HG02981 (cell line): ENCODE measurements at regions not wholly inside any gene's neighbourhood (a gene's known extent, or its start where the extent isn't known, plus 50 kb on each side); places are given as distances from the start of the nearest gene placed in this dataset.
"Not testable (repeated sequence)": the region's sequence is repeated elsewhere in the genome, so short reads cannot be mapped to it uniquely, and the experiment has no call there.

Experiments used
- ATAC-seq: cut with Tn5 transposase; IDR thresholded peaks from one replicate; pipeline ENCODE4 v1.9.1; 2021; ENCODE audit warnings: mild to moderate bottlenecking, moderate library complexity; ENCODE audit not compliant: unreplicated experiment

DNA sequence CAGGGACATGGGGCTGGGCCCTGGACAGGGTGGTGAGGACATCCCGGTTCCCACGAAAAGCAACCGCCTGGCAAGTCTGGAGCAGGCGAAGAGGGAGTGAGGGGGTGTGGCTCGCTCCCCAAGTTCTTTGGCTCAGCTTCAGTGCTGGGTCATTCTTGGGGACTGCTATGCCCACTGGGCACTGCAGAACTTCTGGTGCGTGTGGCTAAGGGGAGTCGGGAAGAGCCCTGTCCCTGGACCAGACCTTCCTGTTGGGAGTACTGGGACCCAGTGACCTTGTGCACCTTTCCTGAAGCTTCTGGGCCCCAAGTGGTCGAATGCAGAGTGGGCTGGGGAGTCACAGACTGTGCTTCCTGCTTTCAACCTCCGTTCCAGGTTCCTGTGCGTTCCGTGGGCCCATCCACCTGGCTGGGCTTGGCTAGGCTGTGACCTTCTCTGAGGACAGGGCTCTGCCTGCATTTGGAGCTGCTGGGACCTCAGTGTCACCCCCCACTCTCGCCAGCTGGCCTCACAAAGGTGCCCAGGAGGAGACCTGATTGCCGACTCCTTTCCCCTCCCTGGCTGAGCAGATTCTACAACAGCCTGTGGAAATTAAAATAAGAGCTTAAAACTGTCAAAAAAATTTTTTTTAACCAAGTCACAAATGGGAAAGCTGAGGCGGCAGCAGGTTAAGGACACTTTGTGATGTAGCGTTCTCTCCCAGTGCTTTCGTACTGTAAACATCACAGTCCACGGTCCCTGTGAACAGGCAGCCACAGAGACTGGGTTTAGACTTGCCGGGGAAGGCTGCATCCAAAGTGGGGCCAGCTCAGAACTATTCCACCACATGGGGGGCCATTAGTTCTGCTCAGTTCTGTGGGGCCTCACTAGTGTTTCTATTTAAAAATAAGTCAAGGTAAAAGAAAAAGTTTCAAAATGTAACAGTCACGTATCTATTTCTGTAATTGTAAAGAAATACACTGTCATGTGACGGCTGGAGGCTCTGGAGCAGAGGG lies 63.8 kb upstream of the WNT7B start:
- no peak for ATAC-seq

DNA sequence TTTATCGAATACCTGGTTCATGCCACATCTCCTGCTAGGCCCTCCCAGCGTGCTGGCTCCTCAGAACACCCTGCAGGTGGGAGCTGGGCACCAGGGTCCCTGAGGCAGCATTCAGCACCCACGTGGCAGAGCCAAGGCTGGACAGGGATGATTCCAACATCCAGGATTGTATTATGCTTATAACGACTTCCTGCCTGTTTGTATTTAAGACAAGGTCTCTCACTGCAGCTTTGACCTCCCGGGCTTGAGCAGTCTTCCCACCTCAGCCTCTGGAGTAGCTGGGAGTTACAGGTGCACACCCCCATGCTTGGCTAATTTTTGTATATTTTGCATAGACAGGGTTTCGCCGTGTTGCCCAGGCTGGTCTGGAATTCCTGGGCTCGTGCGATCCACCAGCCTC lies 64.7 kb upstream of the WNT7B start:
- ATAC-seq = no peak

DNA sequence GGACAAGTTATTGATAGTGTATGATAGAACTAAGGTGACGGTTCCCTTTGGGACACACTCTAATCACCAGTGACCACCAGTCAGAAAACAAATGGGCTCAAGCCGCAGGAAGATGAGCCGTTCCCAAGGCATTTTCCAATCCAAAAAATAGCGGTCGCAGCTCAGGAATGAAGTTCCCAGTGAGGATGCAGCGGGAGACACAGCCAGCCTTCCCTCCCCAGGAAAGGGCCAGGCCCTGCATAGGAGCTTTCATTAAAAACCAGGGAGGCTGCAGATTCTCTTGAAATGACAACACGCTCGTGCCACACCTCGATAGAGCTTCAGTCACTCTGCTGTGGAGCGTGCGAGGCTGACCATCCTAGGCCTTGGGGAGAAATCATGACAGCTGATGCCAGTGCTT lies 65.8 kb upstream of the WNT7B start:
- no peak for ATAC-seq

DNA sequence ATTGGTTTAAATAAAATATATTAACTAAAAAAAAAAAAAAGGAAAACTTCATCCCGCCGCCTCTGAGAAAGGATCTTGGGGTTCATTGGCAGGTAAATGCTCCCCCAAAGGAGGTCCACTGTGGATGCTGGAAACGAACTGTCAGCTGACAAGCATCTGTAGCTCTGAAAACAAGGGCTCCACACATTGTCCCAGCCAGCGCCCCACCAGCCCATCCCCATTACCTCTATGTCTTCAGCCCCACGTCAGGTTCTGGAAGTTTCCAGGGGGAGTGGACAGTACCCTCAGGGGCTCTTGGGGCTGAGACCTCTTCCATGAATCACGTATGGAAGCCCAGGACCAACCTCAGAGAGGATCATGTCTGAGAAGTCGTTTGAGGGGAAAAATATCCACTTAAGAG lies 66.4 kb upstream of the WNT7B start:
- ATAC-seq = no peak

DNA sequence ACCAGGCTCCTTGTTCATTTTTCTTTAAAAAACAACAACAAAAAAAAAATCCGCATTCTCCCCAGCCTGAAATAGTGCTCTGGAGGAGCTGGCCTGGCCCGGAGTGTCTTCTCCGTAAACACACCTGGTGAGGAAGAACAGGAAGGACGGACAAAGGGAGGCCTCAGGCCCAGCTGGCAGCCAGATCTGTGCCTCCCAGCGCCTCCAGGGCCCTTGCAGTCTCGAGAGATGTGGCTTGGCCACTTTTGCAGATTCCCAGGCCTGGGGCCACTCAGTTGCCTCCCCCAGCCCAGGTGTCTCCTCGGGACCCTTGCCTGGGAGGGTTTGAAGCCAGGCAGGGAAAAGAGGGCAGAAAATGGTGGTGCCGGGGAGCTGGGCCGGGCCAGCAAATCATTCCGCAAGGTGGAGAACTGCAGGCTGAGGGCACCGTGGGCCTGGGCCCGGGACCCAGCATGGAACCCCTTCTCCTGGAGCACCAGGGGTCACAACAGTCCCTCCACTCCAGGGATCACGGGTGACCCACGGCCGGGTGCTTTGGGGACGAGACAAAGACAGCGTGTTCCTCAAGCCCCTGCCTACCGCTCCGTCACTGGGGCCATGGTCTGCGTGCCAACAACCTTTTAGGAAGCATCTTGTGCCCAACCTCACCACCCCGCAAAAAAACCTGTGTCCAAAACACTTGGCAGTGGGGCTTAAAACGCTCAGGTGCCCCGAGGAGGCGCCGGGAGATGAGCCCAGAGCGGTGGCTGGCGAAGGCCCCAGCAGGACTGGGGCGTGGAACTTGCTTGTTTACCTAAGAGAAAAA lies 67.1 kb upstream of the WNT7B start:
- no peak for ATAC-seq

DNA sequence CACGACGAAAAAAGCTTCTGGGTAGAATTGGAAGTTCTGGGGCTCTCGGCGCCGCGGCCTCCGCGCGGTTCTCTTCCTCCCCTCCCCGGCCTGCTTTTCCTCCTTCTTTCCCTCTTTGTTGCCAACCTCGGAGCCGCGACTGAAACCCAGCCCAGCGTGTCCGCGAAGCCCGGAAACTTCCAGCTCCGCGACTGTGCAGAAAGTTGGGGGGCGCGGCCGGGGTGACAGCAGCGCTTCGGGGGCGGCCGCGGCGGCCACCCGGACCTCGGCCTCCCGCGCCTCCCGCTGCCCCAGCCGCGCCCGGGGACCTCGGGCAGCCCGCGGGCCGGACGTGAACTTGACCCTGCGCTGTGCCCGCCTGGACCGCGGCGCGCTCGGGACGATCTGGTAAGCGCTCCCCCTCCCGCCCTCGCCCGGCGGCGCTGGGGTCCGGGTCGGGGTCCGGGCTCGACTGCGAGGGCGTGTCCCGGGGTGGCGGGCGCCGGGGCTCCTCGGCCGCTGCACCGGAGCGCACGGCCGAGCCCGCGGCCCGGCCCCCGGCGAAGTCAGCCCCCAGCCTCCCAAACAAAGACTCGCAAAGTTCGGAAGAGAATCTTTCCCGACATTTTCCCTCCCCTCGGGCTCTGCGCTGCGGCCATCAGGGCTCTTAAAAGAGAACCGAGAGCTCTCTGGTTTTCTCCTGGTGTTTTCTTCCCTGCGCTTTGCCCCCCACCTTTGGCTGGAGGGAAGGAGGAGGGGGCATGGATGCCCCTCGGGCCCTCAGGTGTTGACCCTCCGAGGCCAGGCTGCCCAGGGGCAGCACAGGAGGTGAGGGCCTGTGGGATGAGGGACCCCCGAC lies 67.9 kb upstream of the WNT7B start:
- no peak for ATAC-seq

DNA sequence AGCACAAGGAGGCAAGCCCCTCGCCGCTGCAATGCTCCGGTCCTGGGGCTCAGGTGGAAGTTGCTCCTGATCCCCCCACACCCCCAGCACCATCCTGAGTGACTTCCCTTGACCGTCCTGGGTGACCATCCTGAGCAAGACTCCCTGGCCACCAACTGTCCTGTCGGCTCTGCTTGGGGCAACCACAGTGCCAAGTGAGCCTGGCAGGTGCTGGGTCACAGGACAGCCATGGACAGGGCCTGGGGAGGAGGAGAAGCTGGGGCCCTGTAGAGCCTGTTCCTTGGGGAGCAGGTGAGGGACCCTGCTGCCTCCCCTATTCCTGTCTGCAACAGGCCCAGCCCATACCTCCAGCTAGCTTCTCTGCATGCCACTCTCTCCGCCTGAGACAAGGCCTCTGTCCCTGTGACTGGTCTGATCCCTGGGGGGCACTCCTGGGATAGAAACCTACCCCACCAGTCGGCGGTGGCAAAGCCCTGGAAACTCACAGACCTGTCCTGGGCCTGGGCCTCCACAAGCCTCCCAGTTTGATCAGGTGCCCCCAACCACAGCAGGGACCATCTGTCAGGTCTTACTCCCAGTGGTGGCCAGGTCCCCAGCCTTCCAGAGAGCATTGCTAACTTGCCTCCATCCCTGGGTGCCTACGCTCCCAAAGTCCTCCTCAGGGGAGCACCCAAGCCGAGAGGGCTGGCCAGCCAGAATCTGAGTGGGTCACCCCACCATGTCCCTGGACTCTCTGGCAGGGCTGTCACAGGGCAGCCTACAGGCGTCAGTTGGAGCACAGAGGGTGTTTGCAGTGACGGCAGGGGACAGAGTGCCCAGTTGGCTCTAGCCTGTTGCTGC lies 68.7 kb upstream of the WNT7B start:
- ATAC-seq = no peak

DNA sequence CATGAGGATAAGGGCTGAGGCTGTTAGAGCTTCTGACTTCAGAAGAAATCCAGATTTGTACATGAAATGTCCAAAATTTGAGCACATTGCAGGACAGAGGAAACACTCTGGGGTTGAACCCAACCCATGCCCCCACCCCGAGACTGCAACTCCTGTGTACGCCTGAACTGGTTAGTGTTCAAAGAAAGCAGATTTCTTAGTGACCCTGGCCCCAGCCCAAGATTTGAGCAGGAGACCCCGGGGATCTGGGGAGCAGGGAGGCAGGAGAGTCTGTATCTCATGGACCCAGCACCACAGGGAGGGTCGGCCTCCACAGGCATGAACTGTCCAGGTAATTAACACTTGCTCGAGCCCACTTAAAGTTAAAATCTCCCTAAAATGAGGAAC lies 69.3 kb upstream of the WNT7B start:
- ATAC-seq = no peak

DNA sequence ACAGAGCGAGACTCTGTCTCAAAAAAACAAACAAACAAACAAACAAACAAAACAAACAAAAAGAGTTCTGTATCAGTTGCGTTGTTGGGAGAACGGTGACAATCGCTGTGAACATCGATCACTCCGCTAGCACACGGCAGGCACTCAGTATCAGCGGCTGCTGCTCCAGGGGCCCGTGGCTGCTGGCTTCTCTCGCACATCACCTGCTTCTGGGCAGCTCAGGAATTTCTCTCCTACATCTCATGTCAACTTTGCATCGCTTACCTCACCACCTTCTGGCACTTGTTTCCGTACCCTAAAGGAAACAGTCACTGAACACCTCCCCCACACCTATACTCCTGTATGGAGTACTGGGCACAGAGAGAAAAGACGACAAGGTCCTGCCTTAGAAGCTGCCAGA lies 70.3 kb upstream of the WNT7B start:
- ATAC-seq = no peak

DNA sequence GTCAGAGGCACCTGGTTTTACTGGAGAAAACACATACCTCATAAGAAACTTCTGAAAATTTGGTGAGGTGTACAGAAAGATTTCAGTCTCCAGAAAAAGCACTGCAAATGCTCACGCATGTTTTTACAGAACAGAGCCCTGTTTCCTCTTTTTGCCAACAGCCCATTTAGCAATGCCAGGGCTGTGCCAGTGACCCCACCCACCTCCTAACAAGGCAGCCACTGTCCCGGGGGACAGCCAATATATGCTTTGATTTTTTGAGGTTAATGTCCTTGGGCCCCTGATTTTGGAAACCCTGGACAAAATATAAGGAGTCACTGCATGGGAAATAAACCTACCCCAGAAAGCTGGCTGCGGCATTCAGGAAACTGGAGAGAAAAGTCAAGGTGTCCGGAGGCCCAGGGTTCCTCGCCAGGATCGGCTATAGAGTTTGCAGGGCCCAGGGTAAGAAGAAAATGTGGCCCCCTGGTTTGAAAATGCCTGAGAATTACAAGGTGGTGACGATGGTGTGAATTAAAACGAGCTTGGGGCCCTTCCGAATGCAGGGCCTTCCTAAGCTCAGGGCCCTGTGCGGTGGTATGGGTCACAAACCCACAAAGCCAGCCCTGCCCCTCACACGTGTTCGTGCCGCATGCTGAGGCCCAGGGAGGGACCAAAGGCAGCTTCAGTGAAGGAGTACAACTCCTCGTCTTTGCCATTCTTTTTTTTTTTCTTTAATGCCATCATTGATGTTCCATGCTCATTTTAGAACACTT lies 71.1 kb upstream of the WNT7B start:
- no peak for ATAC-seq

DNA sequence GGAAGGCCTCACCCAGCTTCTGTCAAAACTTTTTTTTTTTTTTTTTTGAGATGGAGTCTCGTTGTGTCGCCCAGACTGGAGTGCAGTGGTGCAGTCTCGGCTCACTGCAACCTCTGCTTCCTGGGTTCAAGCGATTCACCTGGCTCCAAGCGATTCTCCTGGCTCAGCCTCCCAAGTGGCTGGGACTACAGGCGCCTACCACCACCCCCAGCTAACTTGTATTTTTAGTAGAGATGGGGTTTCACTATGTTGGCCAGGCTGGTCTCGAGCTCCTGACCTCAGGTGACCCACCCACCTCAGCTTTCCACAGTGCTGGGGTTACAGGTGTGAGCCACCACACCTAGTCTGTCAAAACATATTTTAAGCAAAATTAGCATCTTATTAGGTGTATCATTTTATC lies 71.7 kb upstream of the WNT7B start:
- not testable (repeated sequence) for ATAC-seq

DNA sequence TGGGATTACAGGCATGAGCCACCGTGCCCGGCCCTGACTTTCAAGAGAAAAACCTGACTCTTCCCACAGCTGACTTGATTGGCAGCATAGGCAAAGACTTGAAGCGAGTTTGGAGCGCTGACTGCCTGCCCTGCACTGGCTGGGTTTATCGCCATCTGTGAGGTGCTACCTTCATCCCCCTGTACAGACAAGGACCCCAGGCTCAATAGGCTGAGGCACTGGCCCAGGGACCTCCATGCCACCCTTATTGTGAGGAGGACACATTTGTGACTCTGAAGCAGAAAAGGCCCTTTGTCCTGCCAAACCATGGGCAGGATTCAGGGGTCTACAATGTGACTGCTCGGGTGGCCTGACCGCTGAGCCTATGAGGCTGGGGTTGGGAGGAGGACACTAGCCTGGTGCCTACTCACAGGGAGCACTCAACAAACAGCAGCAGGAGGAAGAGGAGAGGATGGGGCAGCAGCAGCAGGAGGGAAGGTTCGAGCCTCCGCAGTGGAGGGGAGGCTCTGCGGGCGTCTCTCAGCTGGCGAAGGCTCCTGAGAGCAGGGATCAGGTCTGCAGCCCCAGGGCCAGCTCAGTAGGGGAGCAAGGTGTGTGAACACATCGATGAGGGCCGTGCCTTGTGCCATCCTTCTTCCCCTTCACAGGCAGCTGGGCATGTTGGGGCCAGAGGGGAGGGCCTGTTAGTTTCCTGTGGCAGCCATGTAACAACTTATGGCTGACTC lies 72.9 kb upstream of the WNT7B start:
- ATAC-seq = no peak

DNA sequence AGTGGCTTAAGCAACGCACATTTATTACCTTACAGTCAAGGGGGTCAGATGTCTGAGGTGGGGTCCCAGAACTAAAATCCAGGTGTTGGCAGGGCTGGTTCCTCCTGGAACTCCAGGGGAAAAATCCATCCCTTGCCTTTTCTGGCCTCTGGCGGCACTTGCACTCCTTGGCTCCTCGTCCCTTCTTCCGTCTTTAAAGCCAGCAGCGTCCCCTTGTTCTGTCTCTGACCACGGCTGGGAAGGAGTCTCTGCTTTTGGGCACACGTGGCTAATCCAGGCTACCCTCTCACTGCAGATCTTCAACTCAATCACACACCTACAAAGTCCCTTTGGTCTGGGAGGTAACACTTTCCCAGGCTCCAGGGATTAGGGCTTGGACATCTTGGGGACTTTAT lies 73.5 kb upstream of the WNT7B start:
- no peak for ATAC-seq

DNA sequence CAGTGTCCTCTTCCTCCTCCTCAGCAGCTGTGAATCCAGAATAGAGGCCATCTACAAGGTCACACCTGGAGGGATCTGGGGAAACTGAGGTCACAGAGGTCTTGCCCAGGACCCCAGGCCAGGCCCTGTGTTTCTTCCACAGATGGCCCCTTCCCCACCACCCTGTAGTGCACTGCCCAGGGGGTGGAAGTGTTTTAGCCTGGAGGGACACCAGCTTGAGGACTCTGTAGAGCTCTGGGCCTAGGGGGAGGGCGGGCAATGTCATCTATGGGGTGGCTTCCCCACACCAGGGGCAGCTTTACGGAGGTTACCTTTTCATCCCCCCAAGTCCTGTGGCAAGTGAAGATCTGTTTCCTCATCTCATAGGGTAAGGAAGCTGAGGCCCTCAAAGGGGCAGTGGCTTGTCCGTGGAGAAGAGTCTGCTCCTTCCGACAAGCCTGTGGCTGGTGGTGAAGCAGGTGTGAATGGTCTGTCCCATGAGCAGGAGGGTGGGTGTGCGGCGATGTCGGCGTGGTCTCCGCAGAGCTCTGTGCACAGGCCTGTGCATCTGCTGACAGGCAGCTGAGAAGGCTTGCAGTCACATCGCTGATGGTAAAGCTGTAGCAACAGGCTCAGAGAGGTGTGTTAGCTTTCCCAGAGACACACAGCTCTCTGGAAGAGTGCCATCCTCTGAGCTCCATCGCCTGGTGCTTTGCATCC lies 74.1 kb upstream of the WNT7B start:
- ATAC-seq = no peak

DNA sequence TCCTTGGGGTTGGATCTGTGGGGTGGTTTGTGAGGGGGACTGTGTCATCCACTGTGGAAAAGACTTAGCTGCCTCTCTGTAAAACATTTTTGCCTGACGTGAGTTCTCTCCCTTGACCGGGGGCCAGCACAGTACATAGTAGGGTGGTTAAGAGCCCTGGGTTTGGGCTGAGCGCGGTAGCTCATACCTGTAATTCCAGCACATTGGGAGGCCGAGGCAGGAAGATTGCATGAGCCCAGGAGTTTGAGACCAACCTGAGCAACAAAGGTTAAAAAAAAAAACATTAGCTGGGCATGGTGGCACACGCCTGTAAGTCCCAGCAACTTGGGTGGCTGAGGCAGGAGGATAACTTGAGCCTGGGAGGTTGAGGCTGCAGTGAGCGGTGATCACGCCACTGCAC lies 74.7 kb upstream of the WNT7B start:
- ATAC-seq = no peak

DNA sequence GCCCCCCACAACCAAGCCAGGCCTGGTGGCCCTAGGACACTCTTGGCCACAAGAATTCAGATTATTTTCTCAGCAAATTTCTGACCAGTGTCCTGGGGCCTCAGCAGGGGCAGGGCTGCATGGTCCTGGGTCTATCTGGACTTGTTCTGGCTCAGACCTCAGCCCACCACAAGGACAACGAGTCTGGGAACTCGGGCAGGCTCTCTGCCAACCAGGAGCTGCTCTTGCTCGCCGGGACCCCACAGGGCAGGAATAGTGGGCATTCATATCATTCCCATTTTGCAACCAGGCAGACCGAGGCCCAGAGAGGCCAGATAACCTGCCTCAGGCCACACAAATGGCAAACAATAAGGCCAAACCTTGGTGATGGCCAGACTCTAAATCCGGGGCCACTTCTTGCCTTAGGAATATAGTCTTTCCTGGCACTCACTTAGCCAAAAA lies 75.4 kb upstream of the WNT7B start:
- no peak for ATAC-seq

DNA sequence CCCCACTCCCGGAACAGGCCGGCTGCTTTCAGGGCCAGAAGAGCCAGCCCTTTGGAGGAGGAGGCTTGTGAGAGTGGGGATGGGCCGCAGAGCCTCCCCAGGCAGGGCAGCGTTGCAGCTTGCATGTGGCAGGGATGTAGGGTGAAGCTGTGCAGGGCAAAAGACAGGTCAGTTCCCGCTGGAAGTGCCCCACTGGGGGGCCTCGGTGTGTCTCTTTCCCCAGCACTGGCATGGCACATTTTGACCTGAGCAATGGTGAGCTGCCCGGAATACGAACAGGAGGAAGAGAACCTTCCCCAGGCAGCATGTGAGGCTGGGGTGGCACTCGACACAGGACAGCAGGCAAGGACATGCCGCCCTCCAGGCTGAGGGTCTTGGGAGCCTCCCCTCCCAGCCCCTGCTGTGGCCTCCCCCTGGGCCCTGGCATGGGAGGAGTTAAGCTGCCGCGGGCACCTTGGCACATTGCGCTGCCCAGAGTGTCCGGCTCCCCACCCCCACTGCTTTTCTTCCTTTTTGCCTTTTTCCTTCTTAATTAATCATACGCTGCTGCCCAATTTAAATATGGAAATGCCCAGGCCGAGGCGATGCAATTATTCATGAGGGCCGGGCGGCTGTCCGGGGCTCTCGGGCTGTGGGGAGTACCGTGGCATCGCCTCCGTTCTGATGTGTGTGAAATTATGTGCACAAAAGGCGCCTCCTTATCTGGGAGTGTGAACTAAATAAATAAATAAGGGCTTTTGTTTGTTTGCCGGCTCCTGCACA lies 76.0 kb upstream of the WNT7B start:
- ATAC-seq = no peak
